T-helper 1 cell (primary cell): ENCODE measurements at regions not wholly inside any gene's neighbourhood (a gene's known extent, or its start where the extent isn't known, plus 50 kb on each side); places are given as distances from the start of the nearest gene placed in this dataset.

Source experiments
- DNase-seq, 5 donors: peaks; one replicate each; pipeline ENCODE4 v3.0.0-alpha.2; 2012 to 2020

- no peak for DNase-seq
Observed at GRCh38 chr4:83170952-83171399, 56.4 kb upstream of the PLAC8 start.
